Inferior parietal cortex (tissue), 1 donor: ENCODE measurements at regions not wholly inside any gene's neighbourhood (a gene's known extent, or its start where the extent isn't known, plus 50 kb on each side); places are given as distances from the start of the nearest gene placed in this dataset.

Experiments
- DNase-seq: peaks from one replicate; pipeline ENCODE4 v3.0.0-alpha.2; 2016; ENCODE audit errors: extremely low spot score

GRCh38 chr18:41237317-41237716 lies 717.7 kb upstream of the PIK3C3 start:
- DNase-seq, result no peak

DNA sequence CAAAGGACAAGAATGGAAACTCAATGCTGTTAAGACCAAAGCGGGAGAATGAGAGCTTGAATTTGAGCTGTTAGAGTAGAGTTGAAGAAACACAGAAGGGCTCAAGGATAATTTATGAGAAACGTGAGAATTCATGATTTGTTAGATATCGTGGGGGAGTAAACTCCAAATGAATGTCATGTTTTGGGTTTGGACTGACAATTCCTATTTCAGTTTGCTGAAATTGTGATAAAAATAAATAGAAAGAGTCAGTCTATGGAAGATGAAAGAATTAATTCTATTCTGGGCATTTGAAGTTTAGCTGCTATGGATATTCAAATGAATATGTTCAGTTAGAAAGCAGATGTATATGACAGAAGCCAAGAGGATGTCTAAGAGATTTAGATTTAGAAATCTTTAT lies 723.4 kb upstream of the PIK3C3 start:
- no peak for DNase-seq

DNA sequence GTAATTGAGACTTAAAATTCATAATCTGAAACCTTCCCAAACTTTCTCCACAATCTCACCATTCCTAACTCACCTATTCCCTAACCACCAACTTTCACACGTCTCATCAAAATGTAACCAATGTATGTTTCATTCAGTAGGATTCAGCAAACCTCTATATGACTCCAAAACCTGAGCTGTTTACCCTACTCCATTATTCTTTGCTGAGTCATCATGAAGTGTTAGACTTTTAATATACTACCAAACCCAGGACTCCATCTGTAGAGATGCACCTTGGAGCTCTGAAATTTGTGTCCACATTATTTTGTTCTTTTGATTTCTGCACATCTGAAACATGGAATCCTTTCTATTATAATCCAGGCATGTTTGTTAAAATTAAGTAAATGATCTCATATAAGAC lies 727.0 kb upstream of the PIK3C3 start:
- DNase-seq, result no peak

DNA sequence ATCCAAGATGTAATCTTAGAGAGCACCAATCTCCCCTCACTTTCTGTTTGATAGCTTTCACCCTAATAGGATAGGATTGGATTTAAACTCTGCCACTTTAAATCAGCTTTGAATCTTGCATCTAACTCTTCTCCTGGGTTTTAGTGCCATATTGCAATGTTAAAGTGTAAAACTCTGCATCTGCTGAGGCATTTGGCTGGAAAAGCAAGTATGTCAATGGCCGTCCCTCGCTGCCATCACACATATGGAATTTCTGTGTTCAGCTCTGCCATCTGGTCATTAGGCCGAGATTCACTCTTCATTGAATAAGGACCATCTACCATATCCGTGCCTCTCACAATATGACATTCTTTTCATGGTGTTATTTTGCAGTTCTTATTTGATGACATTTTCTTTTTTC lies 728.1 kb upstream of the PIK3C3 start:
- no peak for DNase-seq

DNA sequence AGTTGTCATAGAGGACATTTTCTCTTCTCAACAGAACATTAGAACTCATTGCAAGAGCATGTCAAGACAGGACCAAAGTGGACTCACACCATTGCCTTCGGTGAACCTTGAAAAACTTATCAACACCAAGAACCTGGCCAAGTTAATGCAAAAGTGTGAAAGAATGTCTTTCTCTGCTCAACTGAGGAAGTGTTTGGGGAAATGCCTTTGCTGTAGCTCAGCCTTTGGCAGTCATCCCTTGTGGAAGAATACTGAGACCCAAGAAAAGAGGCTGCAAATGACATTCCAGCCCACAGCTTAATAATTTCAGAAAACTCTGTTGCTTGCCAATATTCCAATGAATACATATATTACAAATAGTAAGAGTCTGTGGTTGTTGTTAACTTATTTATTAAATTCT lies 728.8 kb upstream of the PIK3C3 start:
- DNase-seq, result no peak

DNA sequence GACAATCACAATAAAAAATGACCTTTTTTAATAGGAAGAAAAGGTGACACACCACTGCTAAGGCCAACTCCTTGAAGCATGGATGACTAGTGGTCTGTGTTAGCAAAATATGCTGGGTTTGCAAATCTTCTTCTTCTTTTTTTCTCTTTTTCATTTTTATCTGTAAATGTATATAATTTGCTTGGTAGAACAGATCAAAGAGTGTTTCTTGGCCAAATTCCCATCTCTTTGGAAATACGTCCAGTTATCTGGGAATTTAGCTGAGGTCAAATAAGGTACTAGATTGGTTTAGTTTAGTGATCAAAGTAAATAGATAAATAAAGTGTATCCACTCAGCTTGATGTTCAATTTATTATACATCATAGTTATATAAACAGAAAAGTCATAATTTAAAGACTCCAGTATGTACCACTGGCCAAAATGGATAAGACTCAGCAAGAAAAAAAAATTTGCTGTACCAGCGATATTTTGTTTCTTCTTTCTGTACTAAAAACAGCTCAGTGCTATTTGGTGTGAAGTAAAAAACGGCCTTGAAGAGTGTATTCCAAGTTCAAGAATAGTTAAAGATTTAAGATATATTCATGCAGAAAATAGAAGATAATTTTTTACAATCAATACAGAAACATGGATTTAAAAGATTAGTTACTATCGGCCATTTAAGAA lies 738.6 kb upstream of the PIK3C3 start:
- DNase-seq, result no peak

DNA sequence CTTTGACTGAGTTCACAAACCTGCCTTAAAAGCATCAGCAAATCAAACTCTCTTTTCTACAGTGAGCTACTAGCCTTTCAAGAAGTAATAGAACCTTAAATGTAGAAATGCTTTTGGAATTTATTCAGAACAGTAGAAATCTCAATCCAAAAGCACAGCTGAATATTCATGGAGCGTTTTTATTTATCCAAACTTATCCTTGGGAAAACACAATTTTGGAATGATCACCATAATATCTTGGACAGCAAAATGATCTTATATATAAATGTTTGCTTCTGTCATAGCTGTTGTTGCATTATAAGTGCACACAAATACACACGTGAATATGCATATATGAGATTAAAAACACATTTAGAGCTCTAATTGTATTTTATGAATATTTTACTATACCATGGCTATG lies 747.3 kb upstream of the PIK3C3 start:
- no peak for DNase-seq

DNA sequence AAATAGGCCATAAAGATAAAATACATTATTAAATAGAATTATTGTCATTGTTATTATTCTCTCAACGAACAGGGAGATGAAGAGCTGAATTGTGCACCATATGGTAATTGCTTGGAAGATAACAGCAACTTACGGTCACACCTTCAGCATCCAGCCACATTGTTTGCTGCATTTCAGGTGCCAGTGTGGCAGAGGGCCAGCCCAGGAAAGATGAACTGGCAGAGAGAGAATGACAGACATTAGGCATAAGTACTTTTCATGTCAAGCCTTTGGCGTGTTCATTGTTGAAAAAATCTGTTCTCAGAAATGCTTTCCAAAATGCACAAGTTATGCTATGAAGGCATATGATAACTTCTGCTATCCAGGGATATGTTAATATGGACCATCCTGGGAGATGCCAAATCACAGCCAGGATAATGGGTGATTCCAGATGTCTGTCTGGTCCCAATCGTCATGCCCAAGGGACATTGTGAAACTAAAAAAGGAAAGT lies 748.6 kb upstream of the PIK3C3 start:
- no peak for DNase-seq

DNA sequence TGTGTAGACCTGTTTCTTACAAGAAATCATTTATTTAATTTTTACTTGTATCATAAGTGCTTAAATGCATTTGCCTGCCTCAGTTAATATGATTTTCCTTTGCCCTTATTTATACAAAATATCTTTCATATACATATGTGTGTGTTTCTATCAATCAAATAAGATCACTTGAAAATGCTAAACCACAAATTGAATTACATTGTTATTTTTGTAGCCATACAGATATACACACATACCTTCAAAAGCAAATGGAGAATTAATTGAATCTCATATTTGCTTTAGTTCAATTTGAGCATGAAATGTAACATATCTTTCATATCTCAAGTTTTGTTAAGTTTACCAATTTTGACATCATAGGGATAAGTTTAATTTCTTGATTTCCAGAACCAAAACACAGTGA lies 755.8 kb upstream of the PIK3C3 start:
- no peak for DNase-seq

DNA sequence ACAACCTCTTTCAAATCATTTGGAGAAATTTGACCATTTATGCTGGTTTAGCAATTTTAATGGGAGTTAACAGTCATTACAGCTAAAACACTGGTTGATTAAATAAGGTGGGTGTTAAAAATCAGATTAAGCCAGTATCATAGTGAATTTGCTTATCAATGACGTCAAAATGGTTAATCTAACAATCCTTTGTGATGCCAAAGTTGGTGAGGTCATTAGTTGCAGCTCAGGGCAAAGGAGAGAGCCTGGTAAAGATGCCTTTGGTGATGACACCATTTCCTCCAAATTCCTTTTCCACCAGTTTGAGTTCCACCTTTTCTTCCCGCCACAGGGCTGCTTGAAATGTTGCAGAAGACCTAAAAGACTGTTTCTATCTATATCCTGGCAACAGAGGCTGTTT lies 757.1 kb upstream of the PIK3C3 start:
- no peak for DNase-seq

- DNase-seq, result no peak
Measured at GRCh38 chr18:41170346-41170745, 784.7 kb upstream of the PIK3C3 start.

GRCh38 chr18:41165625-41166024 lies 789.4 kb upstream of the PIK3C3 start:
- DNase-seq, result no peak

GRCh38 chr18:41162781-41163180 lies 792.3 kb upstream of the PIK3C3 start:
- no peak for DNase-seq

DNA sequence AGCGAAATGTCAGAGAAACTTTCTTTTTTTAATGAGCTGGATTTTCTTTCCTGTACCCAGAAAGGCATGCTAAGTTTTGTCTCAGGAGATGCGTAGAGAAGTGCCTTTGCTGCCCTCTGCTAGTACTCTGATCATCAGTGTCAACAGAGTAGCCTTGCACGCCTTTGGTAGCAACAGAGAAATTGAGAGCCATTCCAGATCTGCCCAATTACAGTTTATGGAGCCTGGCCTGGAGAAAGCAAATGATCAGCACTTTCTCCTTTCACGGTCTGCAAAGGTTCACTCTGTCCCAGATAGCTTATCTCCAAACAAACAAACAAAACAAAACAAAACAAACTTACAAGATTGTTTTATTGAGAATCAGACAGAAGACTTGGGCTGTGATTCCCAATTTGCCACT lies 792.8 kb upstream of the PIK3C3 start:
- no peak for DNase-seq

GRCh38 chr18:41155910-41156851 lies 798.9 kb upstream of the PIK3C3 start:
- DNase-seq, result no peak

- no peak for DNase-seq
Measured at GRCh38 chr18:41155025-41155424, 800.0 kb upstream of the PIK3C3 start.

- no peak for DNase-seq
Measured at GRCh38 chr18:41153871-41154270, 801.2 kb upstream of the PIK3C3 start.

GRCh38 chr18:41150316-41150715 lies 804.7 kb upstream of the PIK3C3 start:
- DNase-seq, result no peak

DNA sequence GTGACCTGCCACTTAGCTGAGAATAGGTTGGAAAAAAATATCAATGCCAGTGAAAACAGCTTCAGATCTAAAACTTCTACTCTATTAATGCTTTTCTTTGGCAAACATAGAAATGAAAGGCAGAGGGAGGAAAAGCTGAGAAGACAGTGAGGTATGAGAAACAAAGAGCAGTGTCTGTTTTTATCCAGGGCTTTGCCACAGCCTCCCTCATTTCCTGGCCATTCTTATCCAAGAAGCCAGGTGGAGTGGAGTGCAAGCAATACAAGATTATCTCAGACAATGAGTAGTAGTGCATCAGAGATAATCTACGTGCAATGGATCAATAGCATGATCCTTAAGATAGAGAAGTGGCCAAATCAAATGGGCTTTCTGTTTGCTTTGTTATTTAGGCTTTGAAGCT lies 808.7 kb upstream of the PIK3C3 start:
- no peak for DNase-seq

DNA sequence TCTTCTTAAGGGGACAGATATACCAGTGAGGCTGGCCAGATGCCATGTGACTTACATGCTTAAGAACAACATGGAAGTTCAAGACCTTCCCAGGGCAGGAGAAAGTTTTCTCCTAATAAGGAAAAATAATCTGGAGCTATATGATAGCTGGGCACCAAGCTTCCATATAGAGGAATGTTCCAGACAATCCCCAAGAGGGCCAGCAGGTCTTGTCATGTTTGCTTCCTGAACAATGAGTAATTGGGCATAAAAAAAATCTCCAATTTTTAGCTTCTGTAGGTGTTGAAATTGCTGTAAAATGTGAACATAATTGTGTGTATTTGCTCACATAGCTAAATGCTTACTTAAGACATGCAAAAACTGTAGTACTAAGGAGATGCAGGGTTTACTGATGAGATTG lies 809.5 kb upstream of the PIK3C3 start:
- DNase-seq, result no peak

DNA sequence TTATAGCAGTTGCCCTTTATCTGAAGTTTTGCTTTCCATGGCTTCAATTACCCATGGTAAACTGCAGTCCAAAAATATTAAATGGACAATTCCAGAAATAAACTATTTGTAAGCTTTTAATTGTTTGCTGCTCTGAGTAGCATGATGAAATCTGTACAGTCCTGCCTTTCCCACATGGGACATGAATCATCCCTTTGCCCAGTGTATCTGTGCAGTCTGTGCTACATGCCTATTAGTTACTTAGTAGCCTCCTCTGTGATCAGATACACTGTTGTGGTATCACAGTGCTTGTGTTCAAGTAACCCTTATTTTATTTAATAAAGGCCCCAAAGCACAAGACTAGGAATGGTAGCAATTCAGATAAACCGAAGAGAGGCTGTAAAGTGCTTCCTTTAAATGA lies 810.6 kb upstream of the PIK3C3 start:
- DNase-seq, result no peak

GRCh38 chr18:41140506-41140905 lies 814.5 kb upstream of the PIK3C3 start:
- DNase-seq, result no peak

GRCh38 chr18:41135146-41135545 lies 819.9 kb upstream of the PIK3C3 start:
- no peak for DNase-seq
